Endodermal cell (in vitro differentiated cells): ENCODE measurements at regions not wholly inside any gene's neighbourhood (a gene's known extent, or its start where the extent isn't known, plus 50 kb on each side); places are given as distances from the start of the nearest gene placed in this dataset.
A peak's percentile ranks its signal among the peaks of the same experiment; 100 is the strongest.

Experiments
- DNase-seq: peaks from one replicate; pipeline ENCODE4 v3.0.0-alpha.2; 2017
- H3K27ac ChIP-seq: 2 replicates; pipeline ENCODE4 v1.5.1; 2013; ENCODE audit warnings: mild to moderate bottlenecking, low read depth, low read length, moderate library complexity
- H3K27me3 ChIP-seq: 2 replicates; pipeline ENCODE4 v1.6.1; 2013; ENCODE audit warnings: mild to moderate bottlenecking, low read length, moderate library complexity; ENCODE audit not compliant: insufficient read depth, control insufficient read depth, poor library complexity, severe bottlenecking
- H3K36me3 ChIP-seq: 2 replicates; pipeline ENCODE4 v1.7.0; 2013; ENCODE audit warnings: mild to moderate bottlenecking, low read length, moderate library complexity; ENCODE audit not compliant: control insufficient read depth, insufficient read depth
- H3K4me1 ChIP-seq: one replicate; pipeline ENCODE4 v1.7.0; 2013; ENCODE audit warnings: low read length; ENCODE audit not compliant: control insufficient read depth, insufficient read depth
- H3K4me3 ChIP-seq: 2 replicates; pipeline ENCODE4 v1.5.1; 2013; ENCODE audit warnings: mild to moderate bottlenecking, low read length, moderate library complexity
- H3K9ac ChIP-seq: 2 replicates; pipeline ENCODE4 v1.6.1; 2013; ENCODE audit warnings: mild to moderate bottlenecking, low read length, moderate library complexity; ENCODE audit not compliant: poor library complexity, severe bottlenecking; ENCODE audit errors: extremely low read depth
- H3K9me3 ChIP-seq: 2 replicates; pipeline ENCODE4 v1.6.1; 2013; ENCODE audit warnings: mild to moderate bottlenecking, low read length, moderate library complexity; ENCODE audit not compliant: control insufficient read depth
- H3K27ac Mint-ChIP-seq: 2 replicates; pipeline ENCODE4 v1.8.0; 2020; ENCODE audit warnings: mixed read lengths
- H3K27me3 Mint-ChIP-seq: 2 replicates; pipeline ENCODE4 v1.8.0; 2021; ENCODE audit warnings: mild to moderate bottlenecking, mixed read lengths; ENCODE audit not compliant: insufficient read depth
- H3K36me3 Mint-ChIP-seq: 2 replicates; pipeline ENCODE4 v1.8.0; 2020; ENCODE audit warnings: low read depth, mixed read lengths
- H3K4me1 Mint-ChIP-seq: 2 replicates; pipeline ENCODE4 v1.8.0; 2020; ENCODE audit warnings: mixed read lengths
- H3K4me3 Mint-ChIP-seq: 2 replicates; pipeline ENCODE4 v1.8.0; 2020; ENCODE audit warnings: mild to moderate bottlenecking, moderate library complexity, mixed read lengths
- H3K9me3 Mint-ChIP-seq: 2 replicates; pipeline ENCODE4 v1.8.0; 2020; ENCODE audit warnings: mild to moderate bottlenecking, mixed read lengths
- CTCF ChIP-seq: fragments of 200-600 bp; sonication (generic); conservative IDR thresholded peaks from 2 replicates; pipeline ENCODE4 v1.5.0; 2021; ENCODE audit warnings: antibody characterized with exemption, mild to moderate bottlenecking
- WGBS, 2 experiments: methylation state at CpG; one replicate each; pipeline versions ENCODE4 v1.1.5 to v1.1.7; 2013; ENCODE audit warnings: missing lambda C conversion rate in 2 of 2, mixed read lengths in 1 of 2; ENCODE audit not compliant: insufficient coverage in 1 of 2, insufficient read length in 1 of 2; 5-methylcytosine and 5-hydroxymethylcytosine counted together

GRCh38 chr1:65527707-65528503, 107.4 kb downstream of the LEPR start:
- Histone ChIP-seq H3K27ac (no peak overlapping the region), H3K27me3 (peaks cover 49% of the 10 kb centered on the region), H3K36me3 (no peaks in the 10 kb centered on the region), H3K9me3 (peaks cover 5% of the 10 kb centered on the region), H3K9ac (no peak overlapping the region), H3K4me3 (no peak overlapping the region), H3K4me1 (no peaks in the 10 kb centered on the region)
- H3K4me1 Mint-ChIP-seq, result peaks cover 6% of the 10 kb centered on the region
- peaks cover 52% of the 10 kb centered on the region for H3K27me3 Mint-ChIP-seq
- WGBS, 2 experiments, result 94 to 100% methylated on average over 5 of the region's 5 CpGs
- no peak overlapping the region for H3K4me3 Mint-ChIP-seq
- H3K36me3 Mint-ChIP-seq, result no peaks in the 10 kb centered on the region
- peak; percentile 70 for TF ChIP-seq CTCF
- H3K9me3 Mint-ChIP-seq, result peaks cover 4% of the 10 kb centered on the region
- DNase-seq, result no peak
- no peak overlapping the region for H3K27ac Mint-ChIP-seq

- H3K27ac Mint-ChIP-seq, result no peak overlapping the region
- 75 to 91% methylated on average over 1 to 4 of the region's 4 CpGs for WGBS, 2 experiments
- H3K9me3 Mint-ChIP-seq, result peaks cover 4% of the 10 kb centered on the region
- no peak for DNase-seq
- H3K27me3 Mint-ChIP-seq, result peaks cover 14% of the 10 kb centered on the region
- TF ChIP-seq CTCF, result no peak
- H3K4me1 ChIP-seq, result no peaks in the 10 kb centered on the region
- no peaks in the 10 kb centered on the region for H3K36me3 ChIP-seq
- H3K27me3 ChIP-seq, result peaks cover 11% of the 10 kb centered on the region
- H3K27ac ChIP-seq, result no peak overlapping the region
- no peak overlapping the region for H3K4me3 ChIP-seq
- H3K4me3 Mint-ChIP-seq, result no peak overlapping the region
- H3K4me1 Mint-ChIP-seq, result no peaks in the 10 kb centered on the region
- peaks cover 5% of the 10 kb centered on the region for H3K9me3 ChIP-seq
- no peaks in the 10 kb centered on the region for H3K36me3 Mint-ChIP-seq
- H3K9ac ChIP-seq, result no peak overlapping the region
These were observed 111.6 kb downstream of the LEPR start for GRCh38 chr1:65531972-65532570.

GRCh38 chr1:65535981-65536380, 115.5 kb downstream of the LEPR start:
- Histone ChIP-seq H3K9ac (no peak overlapping the region), H3K4me1 (no peaks in the 10 kb centered on the region), H3K36me3 (no peaks in the 10 kb centered on the region), H3K9me3 (peaks cover 5% of the 10 kb centered on the region), H3K27me3 (no peaks in the 10 kb centered on the region), H3K27ac (no peak overlapping the region), H3K4me3 (no peak overlapping the region)
- WGBS, 2 experiments, result 94% methylated on average over 2 of the region's 2 CpGs; no CpG with 5 or more reads in 1 of the 2 experiments
- no peaks in the 10 kb centered on the region for H3K4me1 Mint-ChIP-seq
- H3K4me3 Mint-ChIP-seq, result no peak overlapping the region
- DNase-seq, result no peak
- H3K36me3 Mint-ChIP-seq, result no peaks in the 10 kb centered on the region
- H3K9me3 Mint-ChIP-seq, result peaks cover 4% of the 10 kb centered on the region
- no peak for TF ChIP-seq CTCF
- H3K27ac Mint-ChIP-seq, result no peak overlapping the region
- no peaks in the 10 kb centered on the region for H3K27me3 Mint-ChIP-seq
